NCI-H510A treated with DMSO at 0.1 percent for 48 hours (cell line): ENCODE measurements at regions not wholly inside any gene's neighbourhood (a gene's known extent, or its start where the extent isn't known, plus 50 kb on each side); places are given as distances from the start of the nearest gene placed in this dataset.

ENCODE experiments used
- DNase-seq: peaks from one replicate; lab custom pipeline; 2025; lab: John Stamatoyannopoulos, UW

- no peak for DNase-seq
Observed at GRCh38 chr4:156710365-156711192, 261.0 kb downstream of the PDGFC start.

GRCh38 chr4:156705311-156705710 is 266.3 kb downstream of the PDGFC start:
- no peak for DNase-seq

- no peak for DNase-seq
Observed at GRCh38 chr4:156695163-156695562, 276.4 kb downstream of the PDGFC start.

GRCh38 chr4:156694413-156694812 is 277.2 kb downstream of the PDGFC start:
- DNase-seq, result no peak

GRCh38 chr4:156693557-156693956 is 278.0 kb downstream of the PDGFC start:
- no peak for DNase-seq

- DNase-seq, result no peak
Observed at GRCh38 chr4:156692016-156692415, 279.6 kb downstream of the PDGFC start.

GRCh38 chr4:156690572-156690971 is 281.0 kb downstream of the PDGFC start:
- no peak for DNase-seq

GRCh38 chr4:156686120-156686519 is 285.5 kb downstream of the PDGFC start:
- DNase-seq, result peak; percentile 1

- DNase-seq, result no peak
Observed at GRCh38 chr4:156685308-156685707, 286.3 kb downstream of the PDGFC start.

GRCh38 chr4:156677656-156678055 is 293.9 kb downstream of the PDGFC start:
- DNase-seq, result no peak

- no peak for DNase-seq
Observed at GRCh38 chr4:156677131-156677531, 294.5 kb downstream of the PDGFC start.

GRCh38 chr4:156676116-156676851 is 295.3 kb downstream of the PDGFC start:
- DNase-seq, result no peak

GRCh38 chr4:156673483-156673882 is 298.1 kb downstream of the PDGFC start:
- no peak for DNase-seq

GRCh38 chr4:156672492-156673305 is 298.9 kb downstream of the PDGFC start:
- DNase-seq, result no peak

- DNase-seq, result no peak
Observed at GRCh38 chr4:156665780-156666366, 305.7 kb downstream of the PDGFC start.

- no peak for DNase-seq
Observed at GRCh38 chr4:156663663-156664062, 307.9 kb downstream of the PDGFC start.

- no peak for DNase-seq
Observed at GRCh38 chr4:156662921-156663320, 308.7 kb downstream of the PDGFC start.

GRCh38 chr4:156661555-156661954 is 310.0 kb downstream of the PDGFC start:
- DNase-seq, result no peak

- DNase-seq, result no peak
Observed at GRCh38 chr4:156660465-156660864, 311.1 kb downstream of the PDGFC start.

- DNase-seq, result no peak
Observed at GRCh38 chr4:156659983-156660382, 311.6 kb downstream of the PDGFC start.

GRCh38 chr4:156659570-156659969 is 312.0 kb downstream of the PDGFC start:
- no peak for DNase-seq

- no peak for DNase-seq
Observed at GRCh38 chr4:156656896-156657295, 314.7 kb downstream of the PDGFC start.
